LNCaP clone FGC (cell line): ENCODE measurements at regions not wholly inside any gene's neighbourhood (a gene's known extent, or its start where the extent isn't known, plus 50 kb on each side); places are given as distances from the start of the nearest gene placed in this dataset.

Source experiments
- DNase-seq: peaks from one replicate; pipeline ENCODE4 v3.0.0-alpha.2; 2011; ENCODE audit warnings: low read depth
- H3K4me3 ChIP-seq: 2 replicates; pipeline ENCODE4 v1.5.1; 2011; ENCODE audit warnings: mild to moderate bottlenecking, low read depth, low read length, control low read depth
- CTCF ChIP-seq: IDR thresholded peaks from 2 replicates; pipeline ENCODE4 v1.5.1; 2012; ENCODE audit warnings: mild to moderate bottlenecking; ENCODE audit not compliant: control insufficient read depth, insufficient read depth; ENCODE audit errors: extremely low read depth

GRCh38 chr3:174436367-174436766 is 422.8 kb upstream of the NAALADL2 start:
- peak; percentile 52 for DNase-seq
- H3K4me3 ChIP-seq = no peak overlapping the region
- no peak for TF ChIP-seq CTCF

- H3K4me3 ChIP-seq = peak overlapping the region; percentile 63; the same call in 1 of the 2 replicates
- TF ChIP-seq CTCF = no peak
- DNase-seq = peak; percentile 51
Measured at GRCh38 chr3:174438501-174439145, 420.5 kb upstream of the NAALADL2 start.

- no peak for TF ChIP-seq CTCF
- H3K4me3 ChIP-seq = peak overlapping the region; percentile 63
- DNase-seq = peak; percentile 91
Measured at GRCh38 chr3:174439331-174440252, 419.5 kb upstream of the NAALADL2 start.

- no peak for TF ChIP-seq CTCF
- no peak for DNase-seq
- H3K4me3 ChIP-seq = peak overlapping the region; percentile 63
Measured at GRCh38 chr3:174440253-174440701, 418.9 kb upstream of the NAALADL2 start.

GRCh38 chr3:174440741-174441587 is 418.2 kb upstream of the NAALADL2 start:
- peak; percentile 32 for TF ChIP-seq CTCF
- peak; percentile 84 for DNase-seq
- H3K4me3 ChIP-seq = peak overlapping the region; percentile 63

GRCh38 chr3:174441588-174442301 is 417.4 kb upstream of the NAALADL2 start:
- DNase-seq = no peak
- peak overlapping the region; percentile 63 for H3K4me3 ChIP-seq
- TF ChIP-seq CTCF = no peak
